GM19025 (cell line): ENCODE measurements at regions not wholly inside any gene's neighbourhood (a gene's known extent, or its start where the extent isn't known, plus 50 kb on each side); places are given as distances from the start of the nearest gene placed in this dataset.

ENCODE experiments used
- ATAC-seq: cut with Tn5 transposase; IDR thresholded peaks from one replicate; pipeline ENCODE4 v1.9.1; 2021; ENCODE audit warnings: mild to moderate bottlenecking, low read depth, moderate library complexity; ENCODE audit not compliant: unreplicated experiment

DNA sequence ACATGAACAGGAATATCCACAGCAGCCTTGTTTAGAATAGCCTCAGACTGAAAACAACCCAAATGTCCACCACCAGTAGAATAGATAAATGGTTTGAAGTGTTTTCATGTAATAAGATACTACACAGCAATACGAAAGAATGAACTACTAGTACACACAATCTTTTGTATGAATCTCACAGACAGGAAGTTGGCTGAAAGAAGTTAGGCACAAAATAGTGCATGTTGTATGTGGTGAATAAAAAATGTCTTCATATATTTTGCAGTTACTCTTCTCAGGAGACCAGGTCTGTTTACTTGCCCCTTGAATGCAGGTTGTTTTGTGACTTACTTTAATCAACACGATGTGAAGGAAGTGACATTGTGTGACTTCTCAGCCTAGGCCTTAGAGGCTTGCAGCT lies 75.9 kb upstream of the LEF1 start:
- no peak for ATAC-seq

- ATAC-seq, result no peak
Observed at GRCh38 chr4:108240366-108240765, 71.6 kb upstream of the LEF1 start.

DNA sequence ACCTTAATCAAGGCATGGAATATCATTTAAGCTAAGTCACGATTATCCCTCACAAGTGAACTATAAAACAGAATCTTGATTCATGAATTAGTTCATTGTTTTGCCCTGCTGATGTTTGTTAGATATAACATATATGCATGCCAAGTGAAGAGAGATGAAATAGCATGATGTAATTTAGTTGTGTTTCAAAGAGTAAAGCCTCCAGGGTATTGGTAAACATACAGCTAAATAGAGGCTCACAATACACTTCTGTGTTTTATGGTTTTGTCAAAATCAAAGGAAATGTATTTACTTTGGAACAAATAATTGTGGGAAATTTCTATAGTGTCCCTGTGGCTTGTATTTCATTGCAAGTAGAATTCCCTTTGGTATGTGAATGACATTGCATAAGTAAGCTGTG lies 69.0 kb upstream of the LEF1 start:
- no peak for ATAC-seq

DNA sequence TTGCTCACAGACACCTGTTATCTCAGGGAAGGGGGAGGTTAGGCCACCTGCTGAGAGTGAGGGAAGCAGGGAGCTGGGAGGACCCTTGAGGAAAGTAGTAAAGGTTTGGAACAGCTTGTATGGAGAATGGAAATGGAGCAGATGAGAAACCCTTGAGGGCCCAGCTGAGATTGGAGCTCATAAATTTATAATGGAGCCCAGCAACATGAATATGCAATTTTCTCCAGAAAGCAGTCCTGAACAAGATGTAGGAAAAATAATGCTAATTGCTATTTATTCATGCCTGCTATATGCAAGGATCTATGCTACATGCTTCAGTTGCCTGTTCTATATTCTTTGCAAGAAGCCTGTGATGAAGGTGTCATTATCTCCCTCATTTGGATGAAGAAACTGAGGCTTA lies 67.5 kb upstream of the LEF1 start:
- ATAC-seq, result no peak

GRCh38 chr4:108227923-108228322 lies 59.2 kb upstream of the LEF1 start:
- no peak for ATAC-seq

GRCh38 chr4:108224611-108225053 lies 55.9 kb upstream of the LEF1 start:
- no peak for ATAC-seq

GRCh38 chr4:108223313-108223712 lies 54.6 kb upstream of the LEF1 start:
- ATAC-seq, result no peak

GRCh38 chr4:108219998-108220397 lies 51.3 kb upstream of the LEF1 start:
- no peak for ATAC-seq
